Endothelial cell of umbilical vein (primary cell): ENCODE measurements at regions not wholly inside any gene's neighbourhood (a gene's known extent, or its start where the extent isn't known, plus 50 kb on each side); places are given as distances from the start of the nearest gene placed in this dataset.

ENCODE experiments used
- BruUV-seq: library from RNA; stranded (reverse); fragments of 400-500 nt; replicated peaks from 2 replicates; lab custom pipeline; 2021; lab: Mats Ljungman, UMichigan
- CTCF ChIA-PET: fragments of 300-600, 350-600 bp; sonication (Branson Sonifier 250); formaldehyde crosslinking; loops from one replicate; lab custom pipeline; 2021; ENCODE audit warnings: antibody characterized with exemption, inconsistent platforms; lab: Charles Lee
- POLR2A ChIA-PET: fragments of 300-600, 350-600 bp; sonication (Branson Sonifier 250); formaldehyde crosslinking; loops from one replicate; lab custom pipeline; 2021; ENCODE audit warnings: antibody characterized with exemption, inconsistent platforms; lab: Charles Lee
- DNase-seq: peaks from one replicate; pipeline ENCODE4 v3.0.0-alpha.2; 2011; ENCODE audit warnings: low read depth, low spot score
- FAIRE-seq: peaks from 2 replicates; lab custom pipeline; 2011; peaks lifted over from hg19 to GRCh38; lab: Jason Lieb, UNC
- H2AFZ ChIP-seq: 2 replicates; pipeline ENCODE4 v1.6.0; 2012; ENCODE audit warnings: low read depth, low read length, control low read depth, inconsistent platforms
- H3K27ac ChIP-seq: 2 replicates; pipeline ENCODE4 v1.5.1; 2011; ENCODE audit warnings: low read depth, mild to moderate bottlenecking, control low read depth, low read length, moderate library complexity; ENCODE audit not compliant: insufficient read depth
- H3K27me3 ChIP-seq, 2 experiments: 2 replicates each; pipeline versions ENCODE4 v1.6.0 to v1.6.1; 2011; ENCODE audit warnings: low read length in 2 of 2, mixed read lengths in 1 of 2; ENCODE audit not compliant: control insufficient read depth in 2 of 2, insufficient read depth in 2 of 2
- H3K36me3 ChIP-seq, 2 experiments: 2 replicates in 1 of 2; 3 replicates in 1 of 2; pipeline ENCODE4 v1.5.1; 2011; ENCODE audit warnings: low read length in 2 of 2, mild to moderate bottlenecking in 1 of 2, moderate library complexity in 1 of 2; ENCODE audit not compliant: control insufficient read depth in 2 of 2, insufficient read depth in 2 of 2; ENCODE audit errors: extremely low read depth in 1 of 2
- H3K4me1 ChIP-seq: 3 replicates; pipeline ENCODE4 v1.5.1; 2011; ENCODE audit warnings: mild to moderate bottlenecking, low read length; ENCODE audit not compliant: control insufficient read depth, insufficient read depth; ENCODE audit errors: extremely low read depth
- H3K4me2 ChIP-seq: 2 replicates; pipeline ENCODE4 v1.6.1; 2011; ENCODE audit warnings: low read length, control low read depth, mixed read lengths; ENCODE audit not compliant: insufficient read depth
- H3K4me3 ChIP-seq, 3 experiments: fragments of 200-600 bp in 1 of 3; sonication (generic), shearing (Covaris generic) in 1 of 3; replicated peaks in 1 of 3; 2 replicates each; pipeline ENCODE4 v1.5.1; 2011 to 2016; ENCODE audit warnings: control low read depth in 3 of 3, low read length in 3 of 3, mild to moderate bottlenecking in 2 of 3, inconsistent platforms in 1 of 3, low read depth in 1 of 3, moderate library complexity in 1 of 3; ENCODE audit not compliant: insufficient read depth in 1 of 3
- H3K79me2 ChIP-seq: 2 replicates; pipeline ENCODE4 v1.6.0; 2012; ENCODE audit warnings: low read length, inconsistent platforms; ENCODE audit not compliant: control insufficient read depth, insufficient read depth
- H3K9ac ChIP-seq: replicated peaks from 2 replicates; pipeline ENCODE3; 2011; ENCODE audit warnings: low read length, control low read depth; ENCODE audit not compliant: insufficient read depth; ENCODE audit errors: extremely low read depth
- H3K9me1 ChIP-seq: replicated peaks from 3 replicates; pipeline ENCODE4 v1.6.0; 2011; ENCODE audit warnings: mild to moderate bottlenecking, low read length; ENCODE audit not compliant: control insufficient read depth, insufficient read depth; ENCODE audit errors: extremely low read depth
- H3K9me3 ChIP-seq: replicated peaks from 2 replicates; pipeline ENCODE4 v1.5.1; 2012; ENCODE audit warnings: low read length, inconsistent platforms; ENCODE audit not compliant: control insufficient read depth, insufficient read depth
- H4K20me1 ChIP-seq: replicated peaks from 2 replicates; pipeline ENCODE3; 2011; ENCODE audit warnings: mild to moderate bottlenecking, low read length; ENCODE audit not compliant: control insufficient read depth, insufficient read depth; ENCODE audit errors: extremely low read depth
- CTCF ChIP-seq, 2 donors: IDR thresholded peaks; 1 replicate in 1 of 2; 2 replicates in 1 of 2; pipeline ENCODE4 v1.5.1; 2011; ENCODE audit warnings: low read length in 2 of 2, mild to moderate bottlenecking in 2 of 2, moderate library complexity in 2 of 2, control low read depth in 1 of 2, inconsistent platforms in 1 of 2, low read depth in 1 of 2; ENCODE audit not compliant: insufficient read depth in 1 of 2; ENCODE audit errors: extremely low read depth in 1 of 2
- EZH2 ChIP-seq: IDR thresholded peaks from 2 replicates; pipeline ENCODE4 v1.6.1; 2012; ENCODE audit warnings: borderline replicate concordance, low read depth, mild to moderate bottlenecking, moderate library complexity, low read length, inconsistent platforms; ENCODE audit not compliant: severe bottlenecking
- FOS ChIP-seq: IDR thresholded peaks from 2 replicates; pipeline ENCODE4 v1.6.1; 2011; ENCODE audit warnings: mild to moderate bottlenecking, low read length, moderate library complexity, borderline replicate concordance; ENCODE audit not compliant: insufficient read depth
- GATA2 ChIP-seq: IDR thresholded peaks from 2 replicates; pipeline ENCODE4 v1.7.0; 2011; ENCODE audit warnings: low read depth, mild to moderate bottlenecking, moderate library complexity, mixed read lengths, low read length; ENCODE audit not compliant: insufficient read length, insufficient read depth
- JUN ChIP-seq: IDR thresholded peaks from 2 replicates; pipeline ENCODE4 v1.6.1; 2011; ENCODE audit warnings: borderline replicate concordance, low read depth; ENCODE audit not compliant: insufficient read length, insufficient read depth
- MYC ChIP-seq: IDR thresholded peaks from one replicate; pipeline ENCODE4 v1.6.1; 2011; ENCODE audit warnings: mild to moderate bottlenecking, low read depth, low read length
- POLR2A ChIP-seq: IDR thresholded peaks from 2 replicates; pipeline ENCODE4 v1.6.1; 2012; ENCODE audit warnings: low read depth, mild to moderate bottlenecking, control low read depth, low read length
- POLR2AphosphoS5 ChIP-seq: IDR thresholded peaks from 2 replicates; pipeline ENCODE4 v1.6.1; 2012; ENCODE audit warnings: low read depth, mild to moderate bottlenecking, control low read depth, low read length, moderate library complexity; ENCODE audit not compliant: insufficient read depth
- dilution Hi-C: fragments of 300-500 bp; cut with MboI; formaldehyde crosslinking; loops from one replicate; pipeline ENCODE4 v1.15.0; 2019; ENCODE audit warnings: low sequenced_read_pairs; ENCODE audit not compliant: extremely low pct_ligation_motif_present
- intact Hi-C: fragments of 100-400 bp; cut with micrococcal nuclease; formaldehyde crosslinking; loops from one replicate; pipeline ENCODE4 v1.10.0; 2022
- TF ChIP-seq, protein P1 (sequence below): IDR thresholded peaks from 2 replicates; pipeline ENCODE4 v1.6.1; 2011; ENCODE audit not compliant: insufficient read depth, insufficient read length

DNA sequence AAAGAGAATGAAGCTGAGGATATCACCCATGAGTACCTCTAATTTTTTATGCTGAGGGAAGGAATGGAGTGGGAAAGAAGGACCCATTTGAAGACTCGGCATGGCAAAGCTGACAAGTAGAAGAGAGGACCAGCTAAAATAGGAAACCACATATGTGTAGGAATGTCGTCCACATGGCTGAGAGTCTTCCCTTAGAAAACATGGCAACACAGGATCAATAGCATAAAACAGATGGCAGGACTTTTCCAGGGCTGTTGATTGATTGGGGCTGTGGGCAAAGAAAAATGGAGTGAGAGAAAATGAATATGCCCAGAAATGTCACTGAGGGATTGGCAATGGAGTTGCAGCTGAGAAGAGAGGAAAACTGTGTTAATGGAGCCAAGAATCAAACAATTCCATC lies 76.2 kb upstream of the PRICKLE2 start:
- FAIRE-seq (no peak), DNase-seq (no peak)
- ChIA-PET POLR2A (no interaction called here), CTCF (interaction anchor here (1.0 kb wide), 1 partner anchor 270 kb away, joined by 3 read pairs; no protein-coding TSS in a partner anchor)
- Histone ChIP-seq H3K79me2 (no peaks in the 10 kb centered on the region), H3K9me3 (no peaks in the 10 kb centered on the region), H3K36me3 (no peaks in the 10 kb centered on the region), H3K4me1 (no peaks in the 10 kb centered on the region), H3K4me3 (no peak overlapping the region), H3K9me1 (no peaks in the 10 kb centered on the region), H3K4me2 (no peak overlapping the region), H3K9ac (no peak overlapping the region), H3K27me3 (peaks cover 2 to 3% of the 10 kb centered on the region in 2 experiments), H2AFZ (no peak overlapping the region), H4K20me1 (no peaks in the 10 kb centered on the region), H3K27ac (no peak overlapping the region)
- intact Hi-C loops (no loop called here), dilution Hi-C loops (no loop called here)
- TF ChIP-seq, protein P1, sequence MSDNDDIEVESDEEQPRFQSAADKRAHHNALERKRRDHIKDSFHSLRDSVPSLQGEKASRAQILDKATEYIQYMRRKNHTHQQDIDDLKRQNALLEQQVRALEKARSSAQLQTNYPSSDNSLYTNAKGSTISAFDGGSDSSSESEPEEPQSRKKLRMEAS, result no peak
- TF ChIP-seq MYC, result no peak
- TF ChIP-seq GATA2, result no peak
- no TSS peak for BruUV-seq

GRCh38 chr3:64300790-64301423 lies 75.6 kb upstream of the PRICKLE2 start:
- ChIA-PET CTCF (interaction anchor here (1.0 kb wide), 1 partner anchor 270 kb away, joined by 3 read pairs; no protein-coding TSS in a partner anchor), POLR2A (no interaction called here)
- Histone ChIP-seq H3K27me3 (peaks cover 2 to 3% of the 10 kb centered on the region in 2 experiments), H3K27ac (no peak overlapping the region), H3K4me1 (no peaks in the 10 kb centered on the region), H3K9me1 (no peaks in the 10 kb centered on the region), H3K79me2 (no peaks in the 10 kb centered on the region), H2AFZ (no peak overlapping the region), H3K36me3 (no peaks in the 10 kb centered on the region), H3K4me3 (no peak overlapping the region), H3K9me3 (no peaks in the 10 kb centered on the region), H4K20me1 (no peaks in the 10 kb centered on the region), H3K9ac (no peak overlapping the region), H3K4me2 (no peak overlapping the region)
- no peak for FAIRE-seq
- TF ChIP-seq, protein P1, result no peak
- TF ChIP-seq POLR2A, result no peak
- TF ChIP-seq JUN, result no peak
- TF ChIP-seq FOS, result no peak
- TF ChIP-seq EZH2, result no peak
- TF ChIP-seq MYC, result no peak
- no peak for TF ChIP-seq CTCF (IDR thresholded peaks at IDR 0.05; ENCODE audit: extremely low read depth in 1 of 2, insufficient read depth in 1 of 2, low read depth in 1 of 2, low read length in 2 of 2)
- no peak for TF ChIP-seq GATA2
- no peak for TF ChIP-seq POLR2AphosphoS5
- DNase-seq, result no peak
- BruUV-seq, result no TSS peak
- intact Hi-C loops (no loop called here), dilution Hi-C loops (no loop called here)
